Fibroblast of mammary gland (primary cell): ENCODE measurements at regions not wholly inside any gene's neighbourhood (a gene's known extent, or its start where the extent isn't known, plus 50 kb on each side); places are given as distances from the start of the nearest gene placed in this dataset.
A peak's percentile ranks its signal among the peaks of the same experiment; 100 is the strongest.

Source experiments
- DNase-seq: peaks from one replicate; pipeline ENCODE4 v3.0.0-alpha.2; 2010; ENCODE audit warnings: low read depth
- H3K4me3 ChIP-seq: 2 replicates; pipeline ENCODE4 v1.5.1; 2011; ENCODE audit warnings: low read depth, mild to moderate bottlenecking, low read length, moderate library complexity; ENCODE audit not compliant: control insufficient read depth
- CTCF ChIP-seq: conservative IDR thresholded peaks from 2 replicates; pipeline ENCODE4 v1.5.1; 2011; ENCODE audit warnings: low read depth, low read length, inconsistent platforms; ENCODE audit not compliant: control insufficient read depth, insufficient read depth

- TF ChIP-seq CTCF, result no peak
- no peak for DNase-seq
- H3K4me3 ChIP-seq, result no peak overlapping the region
Observed at GRCh38 chr6:101079696-101080270, 198.7 kb upstream of the ASCC3 start.

- H3K4me3 ChIP-seq, result no peak overlapping the region
- no peak for TF ChIP-seq CTCF
- peak; percentile 71 for DNase-seq
Observed at GRCh38 chr6:101080597-101080996, 199.5 kb upstream of the ASCC3 start.

GRCh38 chr6:101083533-101084175 is 202.5 kb upstream of the ASCC3 start:
- DNase-seq, result peak; percentile 82
- no peak overlapping the region for H3K4me3 ChIP-seq
- no peak for TF ChIP-seq CTCF

GRCh38 chr6:101085327-101085726 is 204.2 kb upstream of the ASCC3 start:
- DNase-seq, result no peak
- TF ChIP-seq CTCF, result no peak
- no peak overlapping the region for H3K4me3 ChIP-seq

GRCh38 chr6:101086473-101086872 is 205.3 kb upstream of the ASCC3 start:
- DNase-seq, result no peak
- TF ChIP-seq CTCF, result no peak
- no peak overlapping the region for H3K4me3 ChIP-seq

- TF ChIP-seq CTCF, result no peak
- peak; percentile 35 for DNase-seq
- no peak overlapping the region for H3K4me3 ChIP-seq
Observed at GRCh38 chr6:101088594-101088993, 207.5 kb upstream of the ASCC3 start.
